GM12873 (cell line): ENCODE measurements at regions not wholly inside any gene's neighbourhood (a gene's known extent, or its start where the extent isn't known, plus 50 kb on each side); places are given as distances from the start of the nearest gene placed in this dataset.

ENCODE experiments used
- CTCF ChIP-seq: IDR thresholded peaks from 2 replicates; pipeline ENCODE4 v1.5.1; 2012; ENCODE audit warnings: low read depth, mild to moderate bottlenecking, moderate library complexity, low read length, control low read depth; ENCODE audit not compliant: insufficient read depth; ENCODE audit errors: missing control alignments

- TF ChIP-seq CTCF: no peak
Measured at GRCh38 chr1:54461731-54462596, 55.8 kb upstream of the SSBP3 start.

DNA sequence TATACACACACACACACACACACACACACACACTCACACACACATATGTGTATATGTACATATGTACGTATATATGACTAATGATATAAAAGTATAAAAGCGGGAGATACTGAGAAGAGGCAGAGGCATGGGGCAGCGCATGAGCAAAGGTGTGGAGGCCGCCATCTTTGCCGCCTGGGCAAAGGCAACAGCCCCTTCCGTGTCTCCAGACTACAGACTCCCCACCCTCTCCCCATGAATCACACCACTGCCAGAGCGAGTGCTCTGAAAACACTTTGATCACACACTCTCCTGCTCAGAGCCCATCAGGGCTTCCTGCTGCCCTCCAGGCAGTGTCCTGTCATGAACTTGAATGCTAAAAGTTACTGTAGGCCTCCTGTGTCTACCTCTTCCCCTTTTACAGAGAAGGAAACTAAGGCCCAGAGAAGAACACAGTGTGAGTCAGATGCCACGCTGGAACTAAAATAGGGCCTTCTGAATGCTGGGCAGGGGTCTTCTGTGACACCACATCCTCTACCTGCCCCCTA is 54.7 kb upstream of the SSBP3 start:
- TF ChIP-seq CTCF: no peak

DNA sequence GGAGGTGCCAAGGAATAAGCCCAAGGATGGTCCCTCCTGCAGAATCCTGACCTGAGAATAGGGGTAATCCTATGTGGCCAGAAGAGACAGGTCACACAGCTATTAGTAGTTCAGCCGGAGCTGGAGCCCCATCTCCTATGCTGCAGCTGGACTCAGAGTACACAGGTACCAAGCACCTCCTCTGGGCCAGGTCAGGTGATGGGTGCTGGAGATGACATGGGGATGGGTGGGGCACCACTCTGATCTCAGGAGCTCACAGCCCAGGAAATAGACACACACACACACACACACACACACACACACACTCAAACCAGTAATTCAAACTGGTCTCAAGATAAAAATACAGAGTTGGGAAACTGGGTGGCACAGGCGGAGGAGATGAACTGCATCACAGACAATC is 54.2 kb upstream of the SSBP3 start:
- no peak for TF ChIP-seq CTCF

GRCh38 chr1:54459726-54460191 is 53.6 kb upstream of the SSBP3 start:
- TF ChIP-seq CTCF: no peak

DNA sequence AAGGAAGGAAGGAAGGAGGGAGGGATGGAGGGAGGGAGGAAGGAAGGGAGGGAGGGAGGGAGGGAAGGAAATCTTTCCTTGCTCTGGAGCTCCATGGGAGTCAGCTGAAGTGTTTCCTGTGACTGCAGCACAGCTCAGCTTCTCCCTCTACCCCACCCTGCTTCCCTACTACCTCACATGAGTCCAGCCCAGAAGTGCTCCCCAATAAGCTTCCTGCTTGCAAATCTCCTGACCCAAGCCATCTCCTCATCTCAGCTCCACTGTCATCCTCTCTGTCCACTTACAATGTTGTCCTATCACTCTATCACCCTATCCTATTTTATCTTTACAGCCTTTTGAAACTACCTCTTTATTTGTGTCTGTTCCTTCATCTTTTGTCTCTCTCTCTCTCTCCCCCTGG is 52.9 kb upstream of the SSBP3 start:
- TF ChIP-seq CTCF: no peak

DNA sequence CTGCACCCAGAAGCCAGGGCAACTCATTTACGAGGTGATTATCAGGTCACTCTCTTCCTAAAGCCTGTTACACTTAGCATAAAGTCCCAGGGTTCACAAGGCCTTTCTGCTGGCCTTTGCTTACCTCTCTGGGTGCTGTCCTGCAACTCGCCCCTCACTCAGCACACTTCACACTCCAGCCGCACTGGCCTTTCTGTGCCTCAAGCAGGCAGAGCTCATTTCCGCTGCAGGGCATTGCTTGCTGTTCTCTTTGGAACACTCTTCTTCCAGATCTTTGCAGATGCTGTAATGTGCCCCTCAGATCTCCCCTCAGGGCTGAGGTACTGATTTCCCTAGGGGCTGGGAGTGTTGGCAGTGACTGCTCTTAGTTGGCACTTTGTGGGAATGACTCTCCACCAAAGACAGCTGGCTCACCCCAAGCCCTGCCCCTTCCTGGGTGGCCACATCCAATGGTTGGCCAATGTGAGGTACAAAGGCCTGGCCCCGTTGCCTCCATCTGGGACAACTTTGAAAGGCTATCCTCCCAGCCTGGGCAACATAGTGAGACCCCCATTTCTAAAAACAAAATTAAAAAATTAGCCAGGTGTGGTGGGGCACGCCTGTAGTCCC is 50.8 kb upstream of the SSBP3 start:
- TF ChIP-seq CTCF: no peak

DNA sequence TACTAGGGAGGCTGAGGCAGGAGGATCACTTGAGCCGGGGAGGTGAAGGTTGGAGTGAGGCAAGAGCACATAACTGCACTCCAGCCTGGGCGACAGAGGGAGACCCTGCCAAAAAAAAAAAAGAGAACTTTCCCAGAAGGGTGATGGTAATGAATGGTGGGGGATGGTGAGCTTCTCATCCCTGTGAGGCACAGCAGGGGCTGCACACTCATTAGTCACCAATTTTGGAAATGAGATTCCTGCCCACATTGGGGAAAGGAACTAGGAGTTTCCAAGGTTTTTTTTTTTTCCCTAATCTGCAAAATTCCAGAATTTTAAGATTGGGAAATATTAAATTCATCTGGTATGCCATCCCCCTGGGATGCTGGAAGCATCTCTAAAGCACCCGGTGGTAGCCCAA is 50.2 kb upstream of the SSBP3 start:
- no peak for TF ChIP-seq CTCF
